GM12874 (cell line): ENCODE measurements at regions not wholly inside any gene's neighbourhood (a gene's known extent, or its start where the extent isn't known, plus 50 kb on each side); places are given as distances from the start of the nearest gene placed in this dataset.

Experiments
- TF ChIP-seq, protein P1 (sequence below): IDR thresholded peaks from 2 replicates; pipeline ENCODE4 v1.5.1; 2011; ENCODE audit warnings: low read depth, mild to moderate bottlenecking, control low read depth, low read length, moderate library complexity; ENCODE audit not compliant: insufficient read depth

DNA sequence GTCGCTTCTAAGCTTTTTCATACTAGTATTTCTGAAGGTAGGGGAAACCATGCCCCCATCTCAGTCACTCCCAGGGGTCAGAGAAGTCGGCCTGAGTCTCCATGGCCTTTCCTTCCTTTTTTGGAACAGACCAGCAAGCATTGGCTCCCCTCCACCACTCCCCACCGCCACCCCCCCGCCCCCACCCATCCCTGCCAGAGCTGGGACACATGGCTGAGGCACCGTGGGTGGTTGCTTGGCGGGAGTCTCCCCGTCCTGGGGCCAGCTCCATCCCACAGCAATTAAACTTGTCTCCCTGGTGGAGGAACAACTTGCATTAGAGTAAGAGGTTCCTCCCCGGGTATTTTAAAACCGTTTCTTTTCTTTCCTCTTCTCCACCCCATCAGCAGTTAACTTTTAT, 100.8 kb upstream of the TFPI start:
- TF ChIP-seq, protein P1, sequence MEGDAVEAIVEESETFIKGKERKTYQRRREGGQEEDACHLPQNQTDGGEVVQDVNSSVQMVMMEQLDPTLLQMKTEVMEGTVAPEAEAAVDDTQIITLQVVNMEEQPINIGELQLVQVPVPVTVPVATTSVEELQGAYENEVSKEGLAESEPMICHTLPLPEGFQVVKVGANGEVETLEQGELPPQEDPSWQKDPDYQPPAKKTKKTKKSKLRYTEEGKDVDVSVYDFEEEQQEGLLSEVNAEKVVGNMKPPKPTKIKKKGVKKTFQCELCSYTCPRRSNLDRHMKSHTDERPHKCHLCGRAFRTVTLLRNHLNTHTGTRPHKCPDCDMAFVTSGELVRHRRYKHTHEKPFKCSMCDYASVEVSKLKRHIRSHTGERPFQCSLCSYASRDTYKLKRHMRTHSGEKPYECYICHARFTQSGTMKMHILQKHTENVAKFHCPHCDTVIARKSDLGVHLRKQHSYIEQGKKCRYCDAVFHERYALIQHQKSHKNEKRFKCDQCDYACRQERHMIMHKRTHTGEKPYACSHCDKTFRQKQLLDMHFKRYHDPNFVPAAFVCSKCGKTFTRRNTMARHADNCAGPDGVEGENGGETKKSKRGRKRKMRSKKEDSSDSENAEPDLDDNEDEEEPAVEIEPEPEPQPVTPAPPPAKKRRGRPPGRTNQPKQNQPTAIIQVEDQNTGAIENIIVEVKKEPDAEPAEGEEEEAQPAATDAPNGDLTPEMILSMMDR: no peak

DNA sequence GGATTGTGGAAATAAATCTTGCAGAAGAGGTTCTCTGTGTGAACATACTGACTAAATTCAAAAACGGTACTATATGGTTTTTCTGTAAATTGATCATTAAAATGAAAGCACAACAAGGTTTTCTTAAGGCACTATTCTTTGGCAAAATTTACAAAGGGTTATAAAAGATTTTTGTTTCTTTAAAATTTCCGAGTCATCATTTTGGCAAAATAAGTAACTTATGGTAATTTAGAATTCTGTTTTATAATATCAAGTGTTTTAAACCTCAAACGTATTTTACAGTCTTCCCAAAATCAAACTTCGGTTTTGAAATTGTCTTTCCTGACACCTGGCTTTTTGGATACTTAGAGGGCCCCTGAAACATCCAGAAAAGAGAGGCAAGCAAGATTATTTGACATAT, 101.9 kb upstream of the TFPI start:
- TF ChIP-seq, protein P1: no peak

DNA sequence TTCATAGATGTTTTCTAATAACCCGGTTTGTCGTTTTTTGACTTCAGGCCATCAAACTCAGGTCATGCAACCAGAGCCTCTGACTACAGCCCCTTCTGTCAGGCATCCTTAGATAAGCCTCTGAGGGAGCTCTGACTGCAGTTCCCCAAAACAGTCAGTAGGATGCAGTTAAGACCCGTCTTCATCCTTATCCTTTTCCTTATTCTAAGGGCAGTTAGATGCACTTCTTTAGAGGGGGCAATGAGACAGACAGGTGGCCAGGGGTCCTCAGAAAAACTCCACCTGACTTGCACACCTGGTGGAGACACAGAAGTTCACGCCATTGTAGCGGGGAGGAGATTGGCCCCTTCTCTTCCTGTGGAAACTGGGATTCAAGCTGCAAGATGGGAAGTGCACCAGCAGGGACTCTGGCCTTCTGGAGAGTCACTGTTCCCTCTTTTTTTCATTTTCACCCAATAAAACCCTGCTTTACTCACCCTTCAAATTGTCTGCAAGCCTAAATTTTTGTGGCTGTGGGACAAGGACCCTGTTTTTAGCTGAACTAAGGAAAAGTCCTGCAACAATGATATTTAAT, 104.8 kb upstream of the TFPI start:
- TF ChIP-seq, protein P1: 0 out of 2 replicates have a peak, but pooled peaks have one; percentile 6

DNA sequence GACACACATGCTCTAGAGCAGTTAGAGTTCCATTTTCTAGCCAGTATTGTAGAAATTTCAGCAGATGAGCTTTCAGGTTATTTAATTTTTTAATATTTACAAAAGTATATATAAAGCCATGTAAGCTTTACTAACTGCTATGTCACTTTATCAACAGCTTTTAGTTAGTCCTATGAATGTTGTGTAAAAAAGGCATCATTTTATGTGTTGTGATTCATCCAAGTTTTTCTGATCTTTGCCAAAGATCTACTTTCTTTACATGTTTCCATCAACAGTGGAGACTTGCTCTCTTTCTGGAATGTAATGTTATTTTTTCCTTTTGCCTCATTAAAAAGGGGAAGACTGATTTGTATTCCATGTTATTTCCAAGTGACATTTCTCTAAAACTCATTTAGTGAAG, 125.2 kb upstream of the TFPI start:
- TF ChIP-seq, protein P1: no peak

DNA sequence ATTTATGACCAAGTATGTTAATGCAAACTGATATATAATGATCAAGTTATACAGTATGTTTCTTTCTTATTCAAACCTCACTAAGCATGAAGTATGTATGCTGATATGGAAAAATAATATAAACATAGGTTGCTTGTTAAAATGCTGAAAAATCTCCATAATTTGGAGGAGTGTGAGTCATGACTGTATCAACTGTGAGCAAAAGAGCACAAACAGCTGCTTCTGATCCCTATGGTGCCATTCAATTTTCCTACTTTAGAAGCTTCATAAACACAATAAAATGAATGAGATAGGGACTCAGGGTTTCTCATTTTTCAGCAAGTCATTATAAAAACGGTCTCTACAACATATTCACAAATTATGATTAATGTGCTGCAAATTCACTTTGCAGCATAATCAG, 129.9 kb upstream of the TFPI start:
- TF ChIP-seq, protein P1: no peak

DNA sequence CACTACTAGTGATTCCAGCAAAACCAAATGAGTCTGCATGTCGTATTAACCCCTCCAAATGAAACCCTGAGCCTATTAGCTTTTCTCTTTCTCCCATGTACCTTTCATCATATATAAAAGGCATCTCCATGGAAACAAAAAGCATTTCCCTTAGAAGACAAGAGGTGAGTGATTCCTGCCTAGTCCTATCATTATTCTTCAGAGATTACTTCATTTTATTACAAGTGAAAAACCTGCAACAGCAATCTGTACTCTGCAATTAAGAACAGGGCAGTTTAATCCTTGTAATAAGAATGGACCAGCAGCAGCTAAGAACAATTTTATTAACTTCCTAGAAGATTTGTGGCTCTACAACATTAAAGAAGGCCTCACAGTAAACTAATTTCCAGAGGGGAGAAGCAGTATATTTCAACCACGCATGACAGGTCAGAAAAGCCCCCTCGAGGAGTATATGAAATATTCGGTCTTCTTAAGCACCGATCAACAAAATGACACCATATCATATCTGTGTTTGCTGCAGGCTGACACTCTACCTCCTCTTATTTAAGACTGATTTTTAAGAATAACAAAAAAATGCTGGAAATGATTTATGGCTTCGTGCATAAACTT, 132.3 kb upstream of the TFPI start:
- TF ChIP-seq, protein P1: no peak

DNA sequence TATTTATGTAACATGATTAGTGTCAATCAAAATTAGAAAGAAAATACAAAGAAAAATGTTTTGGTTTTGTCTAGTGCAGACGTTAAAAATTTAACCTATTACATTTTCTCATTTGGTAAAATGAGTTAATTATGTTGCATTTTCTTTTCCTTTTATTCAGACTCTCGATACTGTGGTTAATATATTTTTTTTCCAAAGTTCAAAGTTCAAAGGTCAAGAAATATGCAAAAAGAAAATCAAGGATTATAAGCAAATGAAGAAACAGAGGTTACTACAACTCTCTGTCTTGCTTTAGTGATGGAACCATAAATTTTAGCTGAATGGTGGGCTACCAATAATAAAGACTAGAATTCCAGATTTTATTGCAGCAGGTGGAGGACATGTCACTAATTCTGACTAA, 133.3 kb upstream of the TFPI start:
- TF ChIP-seq, protein P1: no peak

DNA sequence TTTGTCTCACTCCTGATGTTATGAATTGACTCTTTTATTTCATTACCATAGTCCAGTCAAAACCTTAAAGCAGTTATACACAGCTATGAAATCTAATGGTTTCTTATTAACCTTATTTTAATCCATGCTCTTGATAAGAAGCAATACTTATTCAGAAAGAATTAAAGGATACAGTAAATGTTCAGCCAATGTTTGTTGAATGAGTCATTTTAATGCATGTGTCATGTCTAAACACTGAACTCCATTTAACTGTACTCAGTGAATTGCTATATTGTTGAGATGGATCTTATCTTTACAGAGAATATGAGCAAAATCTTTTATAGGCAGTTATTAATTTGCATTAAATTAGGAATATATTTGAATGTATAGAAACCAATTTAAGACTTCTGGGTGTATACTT, 135.1 kb upstream of the TFPI start:
- TF ChIP-seq, protein P1: no peak
